Gastroesophageal sphincter (tissue), 4 donors: ENCODE measurements at regions not wholly inside any gene's neighbourhood (a gene's known extent, or its start where the extent isn't known, plus 50 kb on each side); places are given as distances from the start of the nearest gene placed in this dataset.
"Not testable (repeated sequence)": the region's sequence is repeated elsewhere in the genome, so short reads cannot be mapped to it uniquely, and the experiment has no call there.

Experiments used
- ATAC-seq: fragments of 150-250 bp; one replicate; pipeline ENCODE4 v1.9.1; 2016; ENCODE audit warnings: mild to moderate bottlenecking, moderate library complexity
- H3K27ac ChIP-seq, 4 donors: fragments of 200-600 bp; sonication (generic) in 3 of 4; 1 replicate in 3 of 4; 2 replicates in 1 of 4; pipeline ENCODE4 v1.5.1; 2016 to 2019
- H3K27me3 ChIP-seq: fragments of 200-600 bp; sonication (generic); one replicate; pipeline ENCODE4 v1.5.1; 2019
- H3K36me3 ChIP-seq, 2 donors: fragments of 200-600 bp; sonication (generic); one replicate each; pipeline ENCODE4 v1.5.1; 2019; ENCODE audit warnings: control low read depth in 1 of 2
- H3K4me1 ChIP-seq, 3 donors: fragments of 200-600 bp; sonication (generic); 1 replicate in 2 of 3; 2 replicates in 1 of 3; pipeline ENCODE4 v1.5.1; 2016 to 2019; ENCODE audit warnings: control low read depth in 2 of 3
- H3K4me3 ChIP-seq, 2 donors: fragments of 200-600 bp; sonication (generic); one replicate each; pipeline ENCODE4 v1.5.1; 2019; ENCODE audit warnings: mild to moderate bottlenecking in 1 of 2, moderate library complexity in 1 of 2
- H3K9me3 ChIP-seq, 3 donors: fragments of 200-600 bp; sonication (generic); one replicate each; pipeline ENCODE4 v1.5.1; 2017 to 2019; ENCODE audit warnings: control low read depth in 2 of 3
- CTCF ChIP-seq, 4 experiments: fragments of 200-600 bp in 2 of 4; fragments of 450-650 bp in 2 of 4; sonication (generic) in 1 of 4; IDR thresholded peaks; one replicate each; pipeline ENCODE4 v1.5.1; 2017 to 2019; ENCODE audit warnings: antibody characterized with exemption in 4 of 4, mild to moderate bottlenecking in 2 of 4, moderate library complexity in 2 of 4
- EP300 ChIP-seq: sonication (generic); formaldehyde crosslinking; IDR thresholded peaks from one replicate; pipeline ENCODE4 v1.6.1; 2017; ENCODE audit warnings: antibody characterized with exemption, mild to moderate bottlenecking
- POLR2A ChIP-seq, 2 donors: fragments of 450-650 bp; IDR thresholded peaks; one replicate each; pipeline ENCODE4 v1.6.1; 2017; ENCODE audit warnings: antibody characterized with exemption in 2 of 2, mild to moderate bottlenecking in 2 of 2, moderate library complexity in 1 of 2
- POLR2AphosphoS5 ChIP-seq: sonication (generic); formaldehyde crosslinking; IDR thresholded peaks from one replicate; pipeline ENCODE4 v1.6.1; 2017; ENCODE audit warnings: antibody characterized with exemption
- WGBS, 2 donors: methylation state at CpG; one replicate each; pipeline ENCODE4 v1.1.5; 2018; ENCODE audit warnings: low coverage in 1 of 2; 5-methylcytosine and 5-hydroxymethylcytosine counted together

GRCh38 chr12:104906695-104907094 is 51.4 kb downstream of the SLC41A2 start:
- no peaks in the 10 kb centered on the region for H3K4me1 ChIP-seq
- no peak overlapping the region for H3K4me3 ChIP-seq
- H3K36me3 ChIP-seq = no peaks in the 10 kb centered on the region
- no peaks in the 10 kb centered on the region for H3K27me3 ChIP-seq
- TF ChIP-seq EP300 (no peak), CTCF (IDR thresholded peaks at IDR 0.05) (no peak), POLR2AphosphoS5 (no peak), POLR2A (IDR thresholded peaks at IDR 0.05) (no peak)
- WGBS, 2 donors = 81 to 90% methylated on average over 6 of the region's 6 CpGs
- no peak overlapping the region for H3K27ac ChIP-seq
- ATAC-seq = no peak
- no peaks in the 10 kb centered on the region for H3K9me3 ChIP-seq

GRCh38 chr12:104905446-104905845 is 52.6 kb downstream of the SLC41A2 start:
- H3K36me3 ChIP-seq, H3K4me1 ChIP-seq, ATAC-seq, H3K9me3 ChIP-seq, H3K27ac ChIP-seq, H3K27me3 ChIP-seq, H3K4me3 ChIP-seq: not testable (repeated sequence)
- no CpG with 5 or more reads among the region's 24 CpGs for WGBS, 2 donors

GRCh38 chr12:104903648-104904423 is 54.3 kb downstream of the SLC41A2 start:
- no peak for TF ChIP-seq EP300
- TF ChIP-seq CTCF (IDR thresholded peaks at IDR 0.05) = no peak
- no peak for TF ChIP-seq POLR2A (IDR thresholded peaks at IDR 0.05)
- no peak for TF ChIP-seq POLR2AphosphoS5
- no peaks in the 10 kb centered on the region for H3K4me1 ChIP-seq
- no peaks in the 10 kb centered on the region for H3K36me3 ChIP-seq
- H3K27ac ChIP-seq = no peak overlapping the region
- WGBS, 2 donors = 57 to 77% methylated on average over 5 of the region's 5 CpGs
- H3K4me3 ChIP-seq = no peak overlapping the region
- H3K27me3 ChIP-seq = no peaks in the 10 kb centered on the region
- ATAC-seq = no peak
- no peaks in the 10 kb centered on the region for H3K9me3 ChIP-seq

GRCh38 chr12:104902125-104902524 is 56.0 kb downstream of the SLC41A2 start:
- Histone ChIP-seq H3K36me3 (no peaks in the 10 kb centered on the region), H3K4me3 (no peak overlapping the region), H3K9me3 (no peaks in the 10 kb centered on the region), H3K27me3 (no peaks in the 10 kb centered on the region), H3K4me1 (no peaks in the 10 kb centered on the region), H3K27ac (no peak overlapping the region)
- ATAC-seq = no peak
- TF ChIP-seq POLR2AphosphoS5 = no peak
- TF ChIP-seq POLR2A (IDR thresholded peaks at IDR 0.05) = no peak
- no peak for TF ChIP-seq EP300
- no peak for TF ChIP-seq CTCF (IDR thresholded peaks at IDR 0.05)

- no peak overlapping the region for H3K4me3 ChIP-seq
- WGBS, 2 donors = 83 to 85% methylated on average over 4 of the region's 4 CpGs
- H3K27me3 ChIP-seq = no peaks in the 10 kb centered on the region
- no peaks in the 10 kb centered on the region for H3K4me1 ChIP-seq
- no peaks in the 10 kb centered on the region for H3K36me3 ChIP-seq
- TF ChIP-seq CTCF (IDR thresholded peaks at IDR 0.05) (no peak), EP300 (no peak), POLR2AphosphoS5 (no peak), POLR2A (IDR thresholded peaks at IDR 0.05) (no peak)
- no peak overlapping the region for H3K27ac ChIP-seq
- ATAC-seq = no peak
- H3K9me3 ChIP-seq = no peaks in the 10 kb centered on the region
Observed at GRCh38 chr12:104896710-104897109, 61.4 kb downstream of the SLC41A2 start.
